KMS-11 (cell line): ENCODE measurements at regions not wholly inside any gene's neighbourhood (a gene's known extent, or its start where the extent isn't known, plus 50 kb on each side); places are given as distances from the start of the nearest gene placed in this dataset.
"Not testable (repeated sequence)": the region's sequence is repeated elsewhere in the genome, so short reads cannot be mapped to it uniquely, and the experiment has no call there.

ENCODE experiments used
- H2AFZ ChIP-seq: fragments of 200-600 bp; sonication (generic); 2 replicates; pipeline ENCODE4 v1.6.1; 2016; ENCODE audit warnings: antibody characterized with exemption, mixed run types, low read depth
- H3K27ac ChIP-seq: fragments of 200-600 bp; sonication (generic); 2 replicates; pipeline ENCODE4 v1.6.1; 2016; ENCODE audit warnings: mild to moderate bottlenecking, mixed run types
- H3K27me3 ChIP-seq: fragments of 200-600 bp; sonication (generic); 2 replicates; pipeline ENCODE4 v1.6.1; 2017; ENCODE audit warnings: mild to moderate bottlenecking, low read depth, mixed run types, moderate library complexity; ENCODE audit not compliant: insufficient read depth
- H3K36me3 ChIP-seq: fragments of 200-600 bp; sonication (generic); 2 replicates; pipeline ENCODE4 v1.6.1; 2017; ENCODE audit warnings: mild to moderate bottlenecking, mixed run types; ENCODE audit not compliant: insufficient read depth
- H3K4me1 ChIP-seq: fragments of 200-600 bp; sonication (generic); 2 replicates; pipeline ENCODE4 v1.6.1; 2016; ENCODE audit warnings: mild to moderate bottlenecking, low read depth, mixed run types; ENCODE audit not compliant: poor library complexity, severe bottlenecking
- H3K4me2 ChIP-seq: fragments of 200-600 bp; sonication (generic); 2 replicates; pipeline ENCODE4 v1.7.0; 2016; ENCODE audit warnings: mild to moderate bottlenecking, mixed run types
- H3K4me3 ChIP-seq: fragments of 200-600 bp; sonication (generic); IDR thresholded peaks from 2 replicates; pipeline ENCODE4 v1.6.1; 2017; ENCODE audit warnings: low read depth, low read length, mixed read lengths; ENCODE audit not compliant: insufficient read depth
- H3K79me2 ChIP-seq: fragments of 200-600 bp; sonication (generic); 2 replicates; pipeline ENCODE4 v1.6.1; 2016; ENCODE audit warnings: low read depth, mixed run types; ENCODE audit not compliant: insufficient read depth
- H3K9ac ChIP-seq: fragments of 200-600 bp; sonication (generic); 2 replicates; pipeline ENCODE4 v1.6.1; 2016; ENCODE audit warnings: mild to moderate bottlenecking, mixed run types
- H4K20me1 ChIP-seq: fragments of 200-600 bp; sonication (generic); 2 replicates; pipeline ENCODE4 v1.6.1; 2016; ENCODE audit warnings: mild to moderate bottlenecking, mixed run types; ENCODE audit not compliant: insufficient read depth
- CTCF ChIP-seq: fragments of 200-600 bp; sonication (generic); conservative IDR thresholded peaks from 2 replicates; pipeline ENCODE4 v1.6.1; 2017; ENCODE audit warnings: low read depth, mild to moderate bottlenecking, antibody characterized with exemption, low read length, moderate library complexity, mixed read lengths

GRCh38 chr17:70375813-70376770 is 206.8 kb downstream of the KCNJ2 start:
- Histone ChIP-seq H3K9ac (no peak overlapping the region), H3K27me3 (no peaks in the 10 kb centered on the region), H2AFZ (no peak overlapping the region), H3K4me2 (no peak overlapping the region), H3K4me3 (no peak overlapping the region), H4K20me1 (no peaks in the 10 kb centered on the region), H3K4me1 (no peaks in the 10 kb centered on the region), H3K36me3 (no peaks in the 10 kb centered on the region), H3K79me2 (no peaks in the 10 kb centered on the region), H3K27ac (no peak overlapping the region)
- TF ChIP-seq CTCF: no peak

- Histone ChIP-seq H3K79me2 (no peaks in the 10 kb centered on the region), H4K20me1 (no peaks in the 10 kb centered on the region), H3K4me1 (no peaks in the 10 kb centered on the region), H3K4me2 (no peak overlapping the region), H3K4me3 (no peak overlapping the region), H3K27me3 (no peaks in the 10 kb centered on the region), H3K36me3 (no peaks in the 10 kb centered on the region), H2AFZ (no peak overlapping the region), H3K27ac (no peak overlapping the region), H3K9ac (no peak overlapping the region)
- no peak for TF ChIP-seq CTCF
Measured at GRCh38 chr17:70377654-70378053, 208.3 kb downstream of the KCNJ2 start.

GRCh38 chr17:70378076-70378475 is 208.7 kb downstream of the KCNJ2 start:
- no peaks in the 10 kb centered on the region for H3K4me1 ChIP-seq
- no peaks in the 10 kb centered on the region for H3K79me2 ChIP-seq
- no peak overlapping the region for H3K4me3 ChIP-seq
- H2AFZ ChIP-seq: no peak overlapping the region
- no peaks in the 10 kb centered on the region for H3K36me3 ChIP-seq
- no peak for TF ChIP-seq CTCF
- H3K27me3 ChIP-seq: no peaks in the 10 kb centered on the region
- H3K4me2 ChIP-seq: no peak overlapping the region
- no peak overlapping the region for H3K9ac ChIP-seq
- H3K27ac ChIP-seq: no peak overlapping the region
- H4K20me1 ChIP-seq: no peaks in the 10 kb centered on the region

GRCh38 chr17:70379945-70380344 is 210.6 kb downstream of the KCNJ2 start:
- Histone ChIP-seq H3K36me3 (no peaks in the 10 kb centered on the region), H3K4me2 (no peak overlapping the region), H3K9ac (no peak overlapping the region), H3K27ac (no peak overlapping the region), H4K20me1 (no peaks in the 10 kb centered on the region), H3K27me3 (no peaks in the 10 kb centered on the region), H3K79me2 (no peaks in the 10 kb centered on the region), H3K4me3 (no peak overlapping the region), H3K4me1 (no peaks in the 10 kb centered on the region), H2AFZ (no peak overlapping the region)
- TF ChIP-seq CTCF: no peak

- not testable (repeated sequence) for H3K4me3 ChIP-seq, H2AFZ ChIP-seq, H3K27me3 ChIP-seq, H3K36me3 ChIP-seq, H4K20me1 ChIP-seq, H3K9ac ChIP-seq, H3K79me2 ChIP-seq, H3K4me2 ChIP-seq, H3K27ac ChIP-seq, H3K4me1 ChIP-seq
Measured at GRCh38 chr17:70381916-70382315, 212.6 kb downstream of the KCNJ2 start.
